SU-DHL-6 (cell line): ENCODE measurements at regions not wholly inside any gene's neighbourhood (a gene's known extent, or its start where the extent isn't known, plus 50 kb on each side); places are given as distances from the start of the nearest gene placed in this dataset.

Experiments used
- EZH2phosphoT487 ChIP-seq: fragments of 200-600 bp; sonication (generic), shearing (Covaris generic); conservative IDR thresholded peaks from 2 replicates; pipeline ENCODE4 v1.6.1; 2018; ENCODE audit warnings: mild to moderate bottlenecking, antibody characterized with exemption, low read length, moderate library complexity, mixed read lengths
- TF ChIP-seq, protein P1 (sequence below): fragments of 200-600 bp; sonication (generic); IDR thresholded peaks from one replicate; pipeline ENCODE4 v1.5.1; 2017; ENCODE audit warnings: antibody characterized with exemption, mild to moderate bottlenecking, low read length, moderate library complexity; ENCODE audit not compliant: insufficient read depth, poor library complexity, severe bottlenecking

DNA sequence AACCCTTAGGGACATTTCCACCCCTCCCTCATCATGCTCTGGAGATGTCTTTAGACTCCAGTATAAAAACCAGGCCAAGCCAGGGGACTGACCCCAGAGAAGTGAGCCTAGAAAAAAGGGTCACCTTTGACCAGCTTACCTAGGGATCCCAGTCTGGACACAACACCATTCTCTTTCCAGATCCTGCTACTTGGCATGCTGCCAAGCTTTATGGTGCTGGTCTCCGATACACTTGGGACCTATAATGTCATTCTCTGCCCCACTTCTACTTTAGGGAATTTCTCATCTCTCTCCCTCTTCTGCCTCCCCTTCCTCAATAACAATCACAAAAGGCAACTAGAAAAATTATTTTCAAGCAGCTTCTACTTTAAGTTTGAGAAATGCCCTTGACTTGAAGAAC is 124.4 kb downstream of the LRRN1 start:
- TF ChIP-seq, protein P1, sequence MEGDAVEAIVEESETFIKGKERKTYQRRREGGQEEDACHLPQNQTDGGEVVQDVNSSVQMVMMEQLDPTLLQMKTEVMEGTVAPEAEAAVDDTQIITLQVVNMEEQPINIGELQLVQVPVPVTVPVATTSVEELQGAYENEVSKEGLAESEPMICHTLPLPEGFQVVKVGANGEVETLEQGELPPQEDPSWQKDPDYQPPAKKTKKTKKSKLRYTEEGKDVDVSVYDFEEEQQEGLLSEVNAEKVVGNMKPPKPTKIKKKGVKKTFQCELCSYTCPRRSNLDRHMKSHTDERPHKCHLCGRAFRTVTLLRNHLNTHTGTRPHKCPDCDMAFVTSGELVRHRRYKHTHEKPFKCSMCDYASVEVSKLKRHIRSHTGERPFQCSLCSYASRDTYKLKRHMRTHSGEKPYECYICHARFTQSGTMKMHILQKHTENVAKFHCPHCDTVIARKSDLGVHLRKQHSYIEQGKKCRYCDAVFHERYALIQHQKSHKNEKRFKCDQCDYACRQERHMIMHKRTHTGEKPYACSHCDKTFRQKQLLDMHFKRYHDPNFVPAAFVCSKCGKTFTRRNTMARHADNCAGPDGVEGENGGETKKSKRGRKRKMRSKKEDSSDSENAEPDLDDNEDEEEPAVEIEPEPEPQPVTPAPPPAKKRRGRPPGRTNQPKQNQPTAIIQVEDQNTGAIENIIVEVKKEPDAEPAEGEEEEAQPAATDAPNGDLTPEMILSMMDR, result no peak
- TF ChIP-seq EZH2phosphoT487, result no peak
